HUES6 (cell line): ENCODE measurements at regions not wholly inside any gene's neighbourhood (a gene's known extent, or its start where the extent isn't known, plus 50 kb on each side); places are given as distances from the start of the nearest gene placed in this dataset.

ENCODE experiments used
- H3K27ac ChIP-seq: 2 replicates; pipeline ENCODE4 v1.7.0; 2013; ENCODE audit warnings: low read depth, mild to moderate bottlenecking, low read length, inconsistent platforms
- H3K27me3 ChIP-seq: 2 replicates; pipeline ENCODE4 v1.6.1; 2013; ENCODE audit warnings: low read length; ENCODE audit not compliant: control insufficient read depth, insufficient read depth
- H3K36me3 ChIP-seq: 2 replicates; pipeline ENCODE4 v1.6.1; 2013; ENCODE audit warnings: low read length; ENCODE audit not compliant: control insufficient read depth, insufficient read depth
- H3K4me1 ChIP-seq: 2 replicates; pipeline ENCODE4 v1.6.1; 2013; ENCODE audit warnings: low read length; ENCODE audit not compliant: control insufficient read depth, insufficient read depth
- H3K4me3 ChIP-seq: 2 replicates; pipeline ENCODE4 v1.5.1; 2013; ENCODE audit warnings: low read depth, low read length
- H3K9ac ChIP-seq: one replicate; pipeline ENCODE4 v1.6.1; 2013; ENCODE audit warnings: mild to moderate bottlenecking, low read length
- H3K9me3 ChIP-seq: 2 replicates; pipeline ENCODE4 v1.6.1; 2013; ENCODE audit warnings: low read depth, low read length; ENCODE audit not compliant: control insufficient read depth, insufficient read depth

DNA sequence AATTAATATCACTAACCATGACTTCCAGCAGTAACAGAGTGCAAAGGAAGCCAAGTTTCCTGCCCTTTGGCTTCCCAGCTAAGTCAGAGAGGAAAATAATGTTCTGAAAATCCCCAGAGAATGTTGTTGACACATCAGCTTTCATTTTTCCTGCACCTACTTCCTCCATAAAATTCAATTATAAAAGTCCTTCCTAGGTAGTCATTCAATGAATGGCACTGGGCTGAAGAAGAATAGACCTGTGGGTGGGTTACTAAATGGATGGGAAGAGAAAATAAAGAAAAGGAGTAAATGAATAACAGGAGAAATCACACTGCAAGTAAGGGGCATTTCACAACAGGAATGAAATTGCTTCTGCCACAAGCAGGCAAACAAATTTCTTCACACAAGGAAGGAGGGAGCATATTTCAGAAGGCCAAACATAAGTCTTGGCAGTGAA is 73.2 kb upstream of the MDM1 start:
- no peaks in the 10 kb centered on the region for H3K4me1 ChIP-seq
- no peaks in the 10 kb centered on the region for H3K36me3 ChIP-seq
- H3K4me3 ChIP-seq, result no peak overlapping the region
- no peaks in the 10 kb centered on the region for H3K27me3 ChIP-seq
- H3K9ac ChIP-seq, result no peak overlapping the region
- H3K27ac ChIP-seq, result no peak overlapping the region
- H3K9me3 ChIP-seq, result no peaks in the 10 kb centered on the region

DNA sequence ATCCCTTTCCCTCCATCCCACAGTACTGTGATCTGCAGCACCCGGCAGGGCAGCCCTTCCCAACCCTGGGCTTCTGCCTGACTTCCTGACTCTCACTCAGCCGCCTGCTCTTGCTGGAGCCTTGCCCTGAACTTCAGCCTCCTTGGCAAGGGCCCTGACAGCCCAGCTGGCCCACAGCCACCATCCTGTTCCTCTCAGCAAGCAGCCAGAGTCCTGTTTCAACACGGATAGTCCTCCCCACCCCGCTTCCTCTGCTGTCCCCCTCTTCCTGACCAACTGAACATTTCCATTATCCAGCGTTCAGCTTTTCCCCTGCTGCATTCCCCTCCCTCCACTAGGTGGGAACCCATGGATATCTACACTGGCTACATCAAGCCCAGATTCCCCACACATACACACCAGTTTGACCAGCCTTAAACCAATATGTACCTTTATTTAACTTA is 74.0 kb upstream of the MDM1 start:
- Histone ChIP-seq H3K27me3 (no peaks in the 10 kb centered on the region), H3K36me3 (no peaks in the 10 kb centered on the region), H3K27ac (no peak overlapping the region), H3K9ac (no peak overlapping the region), H3K9me3 (no peaks in the 10 kb centered on the region), H3K4me1 (no peaks in the 10 kb centered on the region), H3K4me3 (no peak overlapping the region)

DNA sequence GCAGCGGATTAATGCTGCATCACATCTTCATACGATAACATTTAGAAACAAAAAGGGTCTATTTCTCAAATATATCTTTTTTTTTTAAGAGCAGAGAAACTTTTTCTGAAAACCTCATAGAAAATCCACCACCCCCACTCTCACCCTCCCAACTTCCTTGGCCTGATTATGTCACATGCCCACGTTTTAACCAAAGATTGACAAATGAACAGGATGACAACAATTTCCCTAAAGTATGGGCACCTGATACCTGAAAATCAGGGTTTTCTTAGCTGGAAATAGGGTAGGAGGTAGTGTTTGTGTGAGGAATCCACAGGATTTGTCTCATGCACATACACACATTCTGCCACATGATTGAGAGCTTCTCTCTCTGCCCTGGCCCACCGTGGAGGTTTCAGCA is 74.7 kb upstream of the MDM1 start:
- Histone ChIP-seq H3K4me1 (no peaks in the 10 kb centered on the region), H3K27me3 (no peaks in the 10 kb centered on the region), H3K9me3 (no peaks in the 10 kb centered on the region), H3K27ac (no peak overlapping the region), H3K4me3 (no peak overlapping the region), H3K36me3 (no peaks in the 10 kb centered on the region), H3K9ac (no peak overlapping the region)

DNA sequence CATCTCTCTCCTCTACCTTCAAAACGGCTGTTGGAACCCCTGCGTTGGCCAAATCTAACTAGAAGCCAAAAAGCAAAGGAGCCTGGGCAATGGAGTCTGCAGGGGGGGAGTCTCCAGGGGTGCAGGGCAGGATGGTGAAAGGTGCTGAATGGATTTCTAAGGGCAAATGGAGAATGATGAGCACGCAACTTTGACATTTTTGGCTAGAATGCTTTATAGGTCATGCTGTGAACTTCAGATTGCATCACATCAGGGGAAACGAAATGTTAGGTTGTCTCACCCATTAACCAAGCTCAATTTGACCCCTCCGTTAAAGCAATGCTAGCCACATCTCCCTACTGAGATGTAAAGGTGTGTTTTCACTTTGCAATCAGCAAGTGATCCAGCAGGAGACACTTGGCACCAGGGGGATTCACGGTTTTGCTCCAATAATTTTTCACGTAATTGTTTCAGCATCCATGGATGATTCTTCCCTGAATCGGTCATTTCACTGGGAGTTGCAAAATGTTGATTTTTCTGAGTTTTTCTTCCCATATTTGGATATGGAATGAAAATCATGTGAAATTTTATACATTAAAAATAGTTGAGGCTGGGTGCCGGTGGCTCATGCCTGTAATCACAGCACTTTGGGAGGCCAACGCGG is 78.0 kb upstream of the MDM1 start:
- H3K27ac ChIP-seq, result no peak overlapping the region
- H3K4me1 ChIP-seq, result no peaks in the 10 kb centered on the region
- H3K27me3 ChIP-seq, result no peaks in the 10 kb centered on the region
- no peaks in the 10 kb centered on the region for H3K36me3 ChIP-seq
- H3K9ac ChIP-seq, result no peak overlapping the region
- H3K9me3 ChIP-seq, result no peaks in the 10 kb centered on the region
- H3K4me3 ChIP-seq, result no peak overlapping the region

DNA sequence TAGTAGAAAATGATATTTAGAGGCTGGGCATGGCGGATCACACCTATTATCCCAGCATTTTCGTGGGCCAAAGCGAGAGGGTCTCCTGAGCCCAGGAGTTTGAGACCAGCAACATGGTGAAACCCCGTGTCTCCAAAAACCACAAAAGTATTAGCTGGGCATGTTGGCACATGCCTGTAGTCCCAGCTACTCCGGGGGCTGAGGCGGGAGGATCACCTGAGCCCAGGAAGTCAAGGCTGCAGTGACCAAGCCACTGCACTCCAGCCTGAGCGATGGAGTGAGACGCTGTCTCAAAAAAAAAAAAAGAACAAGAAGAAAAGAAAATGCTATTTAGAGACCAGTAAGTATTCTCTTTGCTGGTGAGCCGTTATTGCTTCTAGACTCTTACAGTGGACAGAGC is 79.2 kb upstream of the MDM1 start:
- no peak overlapping the region for H3K27ac ChIP-seq
- H3K9me3 ChIP-seq, result no peaks in the 10 kb centered on the region
- no peaks in the 10 kb centered on the region for H3K4me1 ChIP-seq
- no peaks in the 10 kb centered on the region for H3K27me3 ChIP-seq
- H3K36me3 ChIP-seq, result no peaks in the 10 kb centered on the region
- H3K4me3 ChIP-seq, result no peak overlapping the region
- H3K9ac ChIP-seq, result no peak overlapping the region

DNA sequence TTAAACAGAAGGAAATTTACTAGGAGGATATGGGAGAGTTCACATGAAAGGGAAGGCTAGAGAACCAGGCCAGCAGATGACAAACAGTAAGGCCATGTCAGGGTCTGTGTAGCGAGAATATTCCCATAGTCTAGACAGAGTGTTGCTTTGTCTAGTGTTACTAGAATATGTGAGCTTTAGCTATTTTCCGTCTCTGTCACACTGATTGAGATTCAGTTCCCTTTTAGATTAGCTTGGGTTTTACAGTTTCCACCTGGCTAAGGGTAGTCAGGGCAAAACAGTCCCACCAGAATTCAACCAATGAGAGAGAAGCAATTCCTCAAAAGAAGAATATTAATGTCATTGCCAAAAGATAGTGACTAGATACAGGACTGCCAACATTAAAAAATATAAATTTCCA is 82.8 kb upstream of the MDM1 start:
- H3K27ac ChIP-seq, result no peak overlapping the region
- H3K4me1 ChIP-seq, result no peaks in the 10 kb centered on the region
- H3K9ac ChIP-seq, result no peak overlapping the region
- peaks cover 7% of the 10 kb centered on the region; the same call in 1 of the 2 replicates for H3K9me3 ChIP-seq
- H3K36me3 ChIP-seq, result no peaks in the 10 kb centered on the region
- no peak overlapping the region for H3K4me3 ChIP-seq
- H3K27me3 ChIP-seq, result no peaks in the 10 kb centered on the region

DNA sequence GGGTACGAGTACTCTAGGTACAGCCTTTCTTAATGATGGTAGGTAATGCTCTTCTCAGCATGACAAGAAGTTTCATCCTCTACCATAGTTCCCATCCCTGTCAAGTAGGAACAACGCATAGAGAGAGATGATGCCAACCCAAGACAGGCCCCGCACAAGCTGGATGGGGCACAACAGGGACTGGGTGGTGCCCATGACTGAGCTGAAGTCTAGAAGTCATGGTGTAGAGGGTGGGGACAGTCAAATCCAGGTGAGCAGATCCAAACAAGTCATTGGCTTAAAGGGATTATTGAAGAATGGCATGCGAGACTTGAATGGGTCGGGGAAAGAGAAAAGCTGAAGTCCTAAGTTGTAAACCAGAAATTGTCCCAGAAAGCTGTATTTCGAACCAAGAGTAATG is 84.2 kb upstream of the MDM1 start:
- H3K4me1 ChIP-seq, result peaks cover 7% of the 10 kb centered on the region; the same call in 1 of the 2 replicates
- no peak overlapping the region for H3K27ac ChIP-seq
- H3K36me3 ChIP-seq, result no peaks in the 10 kb centered on the region
- no peak overlapping the region for H3K9ac ChIP-seq
- no peak overlapping the region for H3K4me3 ChIP-seq
- H3K9me3 ChIP-seq, result peaks cover 7% of the 10 kb centered on the region; the same call in 1 of the 2 replicates
- H3K27me3 ChIP-seq, result no peaks in the 10 kb centered on the region

DNA sequence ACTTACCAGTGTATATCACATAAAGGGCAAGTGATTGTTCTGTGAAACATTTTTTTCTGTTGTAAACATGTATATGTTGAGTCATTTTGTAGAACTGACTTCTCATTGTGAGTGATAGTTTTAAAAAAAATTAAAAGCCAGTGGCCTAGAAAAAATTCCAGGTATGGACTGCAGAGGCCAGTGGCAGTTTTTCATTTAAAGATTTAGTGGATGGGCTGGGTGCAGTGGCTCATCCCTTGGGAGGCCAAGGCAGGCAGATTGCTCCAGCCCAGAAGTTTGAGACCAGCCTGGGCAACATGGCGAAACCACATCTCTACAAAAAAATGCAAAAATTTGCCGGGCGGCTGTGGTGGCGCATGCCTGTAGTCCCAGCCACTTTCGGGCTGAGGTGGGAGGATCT is 84.7 kb upstream of the MDM1 start:
- Histone ChIP-seq H3K36me3 (no peaks in the 10 kb centered on the region), H3K27ac (no peak overlapping the region), H3K4me1 (peaks cover 7% of the 10 kb centered on the region; the same call in 1 of the 2 replicates), H3K9ac (no peak overlapping the region), H3K9me3 (peaks cover 7% of the 10 kb centered on the region; the same call in 1 of the 2 replicates), H3K27me3 (no peaks in the 10 kb centered on the region), H3K4me3 (no peak overlapping the region)

DNA sequence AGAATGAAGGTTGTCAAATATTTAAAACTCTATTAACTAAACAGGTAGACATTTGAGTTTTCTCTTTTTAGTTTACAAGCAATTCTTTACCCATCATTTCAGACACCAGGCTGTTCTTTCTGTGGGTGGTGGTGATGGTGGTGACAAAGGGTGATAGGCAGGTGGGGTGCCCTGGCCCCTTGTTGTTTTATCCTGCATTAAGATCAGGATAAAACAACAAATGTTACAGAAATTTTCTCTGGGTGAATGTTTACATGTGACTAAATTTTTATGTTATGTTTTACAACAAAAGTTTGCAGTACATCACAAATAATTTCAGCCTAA is 85.9 kb upstream of the MDM1 start:
- Histone ChIP-seq H3K27me3 (no peaks in the 10 kb centered on the region), H3K9ac (no peak overlapping the region), H3K9me3 (peaks cover 7% of the 10 kb centered on the region; the same call in 1 of the 2 replicates), H3K4me3 (no peak overlapping the region), H3K27ac (no peak overlapping the region), H3K36me3 (no peaks in the 10 kb centered on the region), H3K4me1 (peaks cover 9% of the 10 kb centered on the region)

DNA sequence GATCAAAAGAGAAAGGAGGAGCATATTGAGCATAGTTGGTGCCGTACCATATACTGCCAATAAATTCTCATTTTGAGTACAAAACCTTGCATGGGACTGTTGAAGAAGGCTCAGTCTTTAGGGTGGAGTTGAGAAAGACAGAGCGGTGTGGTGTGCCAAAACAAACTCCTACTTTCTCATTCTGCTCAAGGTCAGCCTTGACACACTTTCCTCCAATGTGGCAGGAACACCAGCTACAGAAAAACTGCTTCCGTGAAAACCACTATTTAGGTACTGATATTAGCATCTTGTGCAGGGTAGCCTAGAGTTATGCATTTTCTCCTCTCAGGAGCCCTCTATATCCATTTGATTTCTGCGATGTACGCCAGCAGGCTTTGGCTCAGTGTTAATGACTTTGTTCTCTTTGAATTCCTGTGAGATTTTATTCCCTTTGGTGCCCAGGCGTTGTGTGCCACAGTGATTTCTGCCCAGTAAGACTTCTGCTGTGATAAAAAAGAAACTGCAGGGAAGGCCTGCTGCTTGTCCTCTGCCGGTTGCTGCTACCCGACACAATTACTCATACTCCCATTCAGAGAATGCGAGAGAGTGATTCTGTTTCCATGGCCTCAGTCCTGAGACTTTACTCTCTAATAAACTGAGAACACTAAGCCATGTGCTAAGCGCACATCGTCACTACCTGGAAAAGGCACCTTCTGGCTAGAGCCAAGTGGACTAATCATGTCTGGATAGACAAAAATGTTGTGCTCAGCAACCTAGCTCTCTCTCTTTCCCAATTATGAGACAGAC is 88.3 kb upstream of the MDM1 start:
- no peak overlapping the region for H3K27ac ChIP-seq
- H3K9ac ChIP-seq, result no peak overlapping the region
- H3K36me3 ChIP-seq, result no peaks in the 10 kb centered on the region
- peaks cover 12% of the 10 kb centered on the region for H3K4me1 ChIP-seq
- no peaks in the 10 kb centered on the region for H3K27me3 ChIP-seq
- no peak overlapping the region for H3K4me3 ChIP-seq
- H3K9me3 ChIP-seq, result peaks cover 7% of the 10 kb centered on the region; the same call in 1 of the 2 replicates

DNA sequence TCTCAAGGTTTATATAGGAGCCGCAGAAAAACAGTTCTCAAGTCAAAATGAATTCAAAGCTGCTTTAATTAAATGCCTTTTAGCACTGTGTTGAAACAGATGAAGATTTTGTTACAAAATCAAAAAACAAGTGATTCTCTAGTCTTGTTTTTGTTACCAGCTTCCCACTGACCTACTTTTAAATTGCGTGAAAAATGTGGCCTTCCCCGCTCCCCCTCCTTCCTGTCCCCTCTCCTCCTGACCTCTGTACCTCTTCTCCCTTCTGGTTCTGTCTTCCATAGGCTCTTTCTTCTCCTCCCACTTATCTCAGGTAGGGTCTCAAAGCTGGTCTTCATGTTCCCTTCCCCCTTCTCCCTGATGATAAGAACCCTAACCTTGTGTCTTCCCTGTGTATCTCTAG is 90.0 kb upstream of the MDM1 start:
- Histone ChIP-seq H3K27ac (no peak overlapping the region), H3K4me1 (peaks cover 12% of the 10 kb centered on the region), H3K9me3 (peaks cover 7% of the 10 kb centered on the region; the same call in 1 of the 2 replicates), H3K27me3 (no peaks in the 10 kb centered on the region), H3K9ac (no peak overlapping the region), H3K36me3 (no peaks in the 10 kb centered on the region), H3K4me3 (no peak overlapping the region)
